HL-60 (cell line): ENCODE measurements at regions not wholly inside any gene's neighbourhood (a gene's known extent, or its start where the extent isn't known, plus 50 kb on each side); places are given as distances from the start of the nearest gene placed in this dataset.

Experiments
- DNase-seq, 2 experiments: peaks; one replicate each; pipeline ENCODE4 v3.0.0-alpha.2; 2010 to 2020; ENCODE audit warnings: low read depth in 1 of 2, low spot score in 1 of 2
- H3K27ac ChIP-seq: fragments of 250-450 bp; sonication (Bioruptor Pico); replicated peaks from 2 replicates; pipeline ENCODE4 v1.5.1; 2020; ENCODE audit warnings: mild to moderate bottlenecking, moderate library complexity
- H3K27me3 ChIP-seq: fragments of 250-450 bp; sonication (Bioruptor Pico); 2 replicates; pipeline ENCODE4 v1.5.1; 2021; ENCODE audit warnings: mild to moderate bottlenecking, moderate library complexity; ENCODE audit not compliant: insufficient read depth, poor library complexity, severe bottlenecking
- H3K4me3 ChIP-seq: replicated peaks from 2 replicates; pipeline ENCODE4 v1.5.1; 2011; ENCODE audit warnings: mild to moderate bottlenecking, control low read depth, low read length; ENCODE audit not compliant: insufficient read depth
- GABPA ChIP-seq: IDR thresholded peaks from 2 replicates; pipeline ENCODE4 v1.6.1; 2012; ENCODE audit warnings: low read depth
- POLR2AphosphoS5 ChIP-seq: IDR thresholded peaks from 2 replicates; pipeline ENCODE4 v1.6.1; 2012; ENCODE audit warnings: low read depth
- SPI1 ChIP-seq: IDR thresholded peaks from 2 replicates; pipeline ENCODE4 v1.6.1; 2012; ENCODE audit warnings: low read depth, mild to moderate bottlenecking, borderline replicate concordance
- TF ChIP-seq, protein P1 (sequence below): IDR thresholded peaks from 2 replicates; pipeline ENCODE4 v1.6.1; 2012; ENCODE audit warnings: low read depth; ENCODE audit not compliant: insufficient replicate concordance
- TF ChIP-seq, protein P2 (sequence below): IDR thresholded peaks from one replicate; pipeline ENCODE4 v1.5.1; 2011; ENCODE audit warnings: low read length, control low read depth, inconsistent platforms; ENCODE audit not compliant: insufficient read depth

DNA sequence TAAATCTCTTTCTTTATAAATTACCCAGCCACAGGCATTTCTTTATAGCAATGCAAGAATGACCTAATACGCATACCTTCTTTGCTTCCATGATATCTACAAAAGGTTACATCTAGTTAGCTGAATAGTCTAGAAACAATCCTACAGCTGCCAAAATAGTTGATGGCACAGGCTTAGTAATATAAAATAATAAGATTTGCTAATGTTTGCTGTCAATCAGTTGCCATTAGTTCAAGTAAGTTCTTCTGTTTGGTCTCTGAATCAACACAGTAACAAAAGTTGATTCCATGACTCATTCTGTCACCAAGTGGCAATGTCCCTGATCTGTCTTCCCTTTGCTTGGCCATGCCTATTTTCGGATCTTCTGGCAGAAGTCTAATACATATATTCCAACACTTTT, 470.2 kb downstream of the SPRY1 start:
- Histone ChIP-seq H3K27me3 (no peaks in the 10 kb centered on the region), H3K27ac (no peak overlapping the region), H3K4me3 (no peak overlapping the region)
- TF ChIP-seq, protein P1, sequence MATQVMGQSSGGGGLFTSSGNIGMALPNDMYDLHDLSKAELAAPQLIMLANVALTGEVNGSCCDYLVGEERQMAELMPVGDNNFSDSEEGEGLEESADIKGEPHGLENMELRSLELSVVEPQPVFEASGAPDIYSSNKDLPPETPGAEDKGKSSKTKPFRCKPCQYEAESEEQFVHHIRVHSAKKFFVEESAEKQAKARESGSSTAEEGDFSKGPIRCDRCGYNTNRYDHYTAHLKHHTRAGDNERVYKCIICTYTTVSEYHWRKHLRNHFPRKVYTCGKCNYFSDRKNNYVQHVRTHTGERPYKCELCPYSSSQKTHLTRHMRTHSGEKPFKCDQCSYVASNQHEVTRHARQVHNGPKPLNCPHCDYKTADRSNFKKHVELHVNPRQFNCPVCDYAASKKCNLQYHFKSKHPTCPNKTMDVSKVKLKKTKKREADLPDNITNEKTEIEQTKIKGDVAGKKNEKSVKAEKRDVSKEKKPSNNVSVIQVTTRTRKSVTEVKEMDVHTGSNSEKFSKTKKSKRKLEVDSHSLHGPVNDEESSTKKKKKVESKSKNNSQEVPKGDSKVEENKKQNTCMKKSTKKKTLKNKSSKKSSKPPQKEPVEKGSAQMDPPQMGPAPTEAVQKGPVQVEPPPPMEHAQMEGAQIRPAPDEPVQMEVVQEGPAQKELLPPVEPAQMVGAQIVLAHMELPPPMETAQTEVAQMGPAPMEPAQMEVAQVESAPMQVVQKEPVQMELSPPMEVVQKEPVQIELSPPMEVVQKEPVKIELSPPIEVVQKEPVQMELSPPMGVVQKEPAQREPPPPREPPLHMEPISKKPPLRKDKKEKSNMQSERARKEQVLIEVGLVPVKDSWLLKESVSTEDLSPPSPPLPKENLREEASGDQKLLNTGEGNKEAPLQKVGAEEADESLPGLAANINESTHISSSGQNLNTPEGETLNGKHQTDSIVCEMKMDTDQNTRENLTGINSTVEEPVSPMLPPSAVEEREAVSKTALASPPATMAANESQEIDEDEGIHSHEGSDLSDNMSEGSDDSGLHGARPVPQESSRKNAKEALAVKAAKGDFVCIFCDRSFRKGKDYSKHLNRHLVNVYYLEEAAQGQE = no peak
- TF ChIP-seq, protein P2, sequence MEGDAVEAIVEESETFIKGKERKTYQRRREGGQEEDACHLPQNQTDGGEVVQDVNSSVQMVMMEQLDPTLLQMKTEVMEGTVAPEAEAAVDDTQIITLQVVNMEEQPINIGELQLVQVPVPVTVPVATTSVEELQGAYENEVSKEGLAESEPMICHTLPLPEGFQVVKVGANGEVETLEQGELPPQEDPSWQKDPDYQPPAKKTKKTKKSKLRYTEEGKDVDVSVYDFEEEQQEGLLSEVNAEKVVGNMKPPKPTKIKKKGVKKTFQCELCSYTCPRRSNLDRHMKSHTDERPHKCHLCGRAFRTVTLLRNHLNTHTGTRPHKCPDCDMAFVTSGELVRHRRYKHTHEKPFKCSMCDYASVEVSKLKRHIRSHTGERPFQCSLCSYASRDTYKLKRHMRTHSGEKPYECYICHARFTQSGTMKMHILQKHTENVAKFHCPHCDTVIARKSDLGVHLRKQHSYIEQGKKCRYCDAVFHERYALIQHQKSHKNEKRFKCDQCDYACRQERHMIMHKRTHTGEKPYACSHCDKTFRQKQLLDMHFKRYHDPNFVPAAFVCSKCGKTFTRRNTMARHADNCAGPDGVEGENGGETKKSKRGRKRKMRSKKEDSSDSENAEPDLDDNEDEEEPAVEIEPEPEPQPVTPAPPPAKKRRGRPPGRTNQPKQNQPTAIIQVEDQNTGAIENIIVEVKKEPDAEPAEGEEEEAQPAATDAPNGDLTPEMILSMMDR = no peak
- TF ChIP-seq SPI1 = no peak
- TF ChIP-seq GABPA = no peak
- no peak for TF ChIP-seq POLR2AphosphoS5
- DNase-seq = no peak

DNA sequence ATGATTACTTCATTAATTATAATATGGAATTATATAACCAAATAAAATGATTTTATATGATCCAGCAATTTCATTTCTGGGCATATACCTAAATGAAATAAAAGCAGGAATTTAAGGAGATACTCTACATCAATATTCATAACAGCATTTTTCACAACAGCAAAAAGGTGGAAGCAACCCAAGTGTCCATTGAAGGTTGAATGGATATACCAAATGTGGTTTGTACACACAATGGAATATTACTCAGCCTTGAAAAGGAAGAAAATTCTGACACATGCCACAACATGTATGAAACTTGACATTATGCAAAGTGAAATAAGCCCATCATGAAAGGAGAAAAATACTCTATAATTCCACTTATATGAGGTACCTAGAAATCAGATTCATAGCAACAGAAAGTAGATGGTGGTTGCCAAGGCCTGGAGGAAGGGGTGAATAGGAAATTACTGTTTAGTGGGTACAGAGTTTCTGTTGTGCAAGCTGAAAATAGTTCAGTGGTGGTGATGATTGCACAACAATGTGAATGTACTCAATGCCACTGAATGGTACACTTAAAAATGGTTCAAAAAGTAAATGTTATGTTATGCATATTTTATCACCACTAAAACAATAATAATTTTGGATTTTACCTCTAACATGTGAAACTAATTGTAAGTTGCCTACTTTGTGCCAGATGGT, 471.5 kb downstream of the SPRY1 start:
- TF ChIP-seq, protein P1 = no peak
- no peak for TF ChIP-seq POLR2AphosphoS5
- TF ChIP-seq GABPA = no peak
- no peak for TF ChIP-seq SPI1
- TF ChIP-seq, protein P2 = no peak
- Histone ChIP-seq H3K27me3 (no peaks in the 10 kb centered on the region), H3K27ac (no peak overlapping the region), H3K4me3 (no peak overlapping the region)
- no peak for DNase-seq

DNA sequence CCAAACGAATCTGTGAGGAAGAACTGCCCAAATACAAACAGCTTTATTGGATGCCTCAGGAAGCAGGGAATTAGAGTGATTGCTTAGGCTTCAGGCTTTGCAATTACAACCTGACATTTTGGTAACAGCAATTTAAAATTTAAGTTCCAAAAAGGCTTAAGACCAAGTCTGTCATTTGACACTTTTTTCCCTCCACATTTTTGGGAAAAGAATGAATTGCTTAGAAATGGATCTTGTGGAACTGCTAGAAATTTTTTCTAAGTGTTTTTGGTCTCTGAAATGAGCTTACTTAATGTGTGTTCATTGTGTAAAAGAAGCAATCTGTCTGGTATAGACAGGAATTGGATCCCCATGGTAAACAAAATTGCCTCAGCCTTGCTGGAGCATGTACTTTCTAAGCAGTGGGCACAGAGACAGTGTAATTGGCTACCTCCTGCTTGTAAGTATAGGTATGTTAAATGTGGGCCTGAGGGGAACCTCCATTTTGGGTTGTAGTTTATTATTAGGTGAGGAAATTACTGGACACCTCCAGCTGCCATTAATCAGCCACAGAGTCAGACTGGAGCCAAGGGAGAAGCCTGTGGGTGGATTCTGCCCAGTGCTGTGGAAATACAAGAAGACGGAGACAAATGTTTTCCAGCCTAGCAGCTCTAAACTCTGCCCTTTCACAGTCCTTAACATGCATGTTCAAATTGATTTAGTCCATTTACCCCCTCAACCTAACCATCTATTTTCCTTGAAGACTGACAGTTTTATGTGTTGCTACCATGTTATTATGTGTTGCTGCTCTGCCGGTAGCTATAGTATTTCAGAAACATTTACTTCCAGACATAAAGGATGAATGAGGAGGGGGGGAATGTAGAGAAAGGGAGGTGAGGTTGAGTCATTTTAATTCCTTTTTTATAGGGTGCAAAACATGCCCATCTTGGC, 473.0 kb downstream of the SPRY1 start:
- Histone ChIP-seq H3K27ac (no peak overlapping the region), H3K27me3 (no peaks in the 10 kb centered on the region), H3K4me3 (no peak overlapping the region)
- no peak for TF ChIP-seq SPI1
- no peak for TF ChIP-seq GABPA
- TF ChIP-seq, protein P1 = no peak
- TF ChIP-seq, protein P2 = no peak
- no peak for TF ChIP-seq POLR2AphosphoS5
- no peak for DNase-seq
